Stomach (tissue), 8 donors: ENCODE measurements at regions not wholly inside any gene's neighbourhood (a gene's known extent, or its start where the extent isn't known, plus 50 kb on each side); places are given as distances from the start of the nearest gene placed in this dataset.

ENCODE experiments used
- DNase-seq, 2 donors: peaks; one replicate each; pipeline versions ENCODE4 v3.0.0 to v3.0.0-alpha.2; 2013 to 2019
- H3K27ac ChIP-seq, 5 donors: fragments of 200-600 bp in 4 of 5; sonication (generic) in 4 of 5; one replicate each; pipeline ENCODE4 v1.5.1; 2013 to 2019; ENCODE audit warnings: mild to moderate bottlenecking in 1 of 5, moderate library complexity in 1 of 5
- H3K27me3 ChIP-seq, 3 donors: fragments of 200-600 bp; sonication (generic); one replicate each; pipeline ENCODE4 v1.5.1; 2017 to 2019; ENCODE audit warnings: mixed run types in 1 of 3
- H3K36me3 ChIP-seq, 4 donors: fragments of 200-600 bp; sonication (generic); 1 replicate in 3 of 4; 2 replicates in 1 of 4; pipeline ENCODE4 v1.5.1; 2016 to 2019
- H3K4me1 ChIP-seq, 4 donors: fragments of 200-600 bp; sonication (generic); one replicate each; pipeline ENCODE4 v1.5.1; 2016 to 2019
- H3K4me3 ChIP-seq, 4 donors: fragments of 200-600 bp; sonication (generic) in 3 of 4; one replicate each; pipeline ENCODE4 v1.5.1; 2016 to 2019; ENCODE audit warnings: mild to moderate bottlenecking in 1 of 4
- H3K9me3 ChIP-seq, 4 donors: fragments of 200-600 bp; sonication (generic); one replicate each; pipeline ENCODE4 v1.5.1; 2016 to 2019
- EP300 ChIP-seq: sonication (generic); formaldehyde crosslinking; IDR thresholded peaks from one replicate; pipeline ENCODE4 v1.6.1; 2017; ENCODE audit warnings: antibody characterized with exemption
- POLR2A ChIP-seq, 4 donors: fragments of 450-650 bp; IDR thresholded peaks; one replicate each; pipeline ENCODE4 v1.6.1; 2016; ENCODE audit warnings: antibody characterized with exemption in 4 of 4, control low read depth in 2 of 4, mild to moderate bottlenecking in 1 of 4, moderate library complexity in 1 of 4
- POLR2AphosphoS5 ChIP-seq, 3 donors: sonication (generic); formaldehyde crosslinking; IDR thresholded peaks; one replicate each; pipeline ENCODE4 v1.6.1; 2016; ENCODE audit warnings: antibody characterized with exemption in 3 of 3
- WGBS, 5 donors: extraction: QIAGEN DNeasy Blood & Tissue Kit in 3 of 5; methylation state at CpG; one replicate each; pipeline versions ENCODE4 v1.1.5 to v1.1.7; 2013 to 2018; 5-methylcytosine and 5-hydroxymethylcytosine counted together
- intact Hi-C: fragments of 100-400 bp; cut with DNase I; formaldehyde crosslinking; loops from one replicate; pipeline ENCODE4 v1.15.1; 2023; ENCODE audit warnings: low total_unique reads
- TF ChIP-seq, protein P1 (sequence below), 7 experiments: fragments of 450-650 bp in 4 of 7; fragments of 200-600 bp in 3 of 7; sonication (generic) in 3 of 7; IDR thresholded peaks; one replicate each; pipeline ENCODE4 v1.5.1; 2016 to 2019; ENCODE audit warnings: antibody characterized with exemption in 7 of 7, control low read depth in 2 of 7, mild to moderate bottlenecking in 1 of 7
- donor health status: healthy with polysubstance abuse.
- donor health status: Bipolar disorder and iron deficiency.
- donor health status: healthy.

DNA sequence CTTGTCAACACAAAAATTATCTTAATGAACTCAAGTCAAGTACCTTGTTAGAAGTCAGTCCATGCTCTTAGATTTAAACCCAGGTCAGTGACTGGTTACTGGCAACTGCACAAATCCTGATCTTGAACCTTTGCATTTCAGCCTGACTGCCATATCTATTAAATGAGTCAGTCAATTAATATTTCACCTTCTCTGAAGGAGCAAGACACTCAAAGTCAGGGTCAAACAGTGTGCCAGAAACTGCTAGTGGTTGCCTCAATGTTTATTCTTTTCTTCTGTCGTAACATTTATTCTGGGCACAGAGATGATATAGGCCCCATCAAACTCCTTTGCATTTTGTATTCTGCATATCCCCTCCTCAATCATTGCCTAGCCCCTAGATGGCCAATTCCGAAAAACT, 193.9 kb upstream of the MOCS1 start:
- Histone ChIP-seq H3K4me3 (no peak overlapping the region), H3K9me3 (no peaks in the 10 kb centered on the region), H3K27ac (no peak overlapping the region), H3K4me1 (no peaks in the 10 kb centered on the region), H3K27me3 (no peaks in the 10 kb centered on the region), H3K36me3 (no peaks in the 10 kb centered on the region)
- intact Hi-C loops: no loop called here
- no peak for DNase-seq
- WGBS, 5 donors: 61 to 87% (median 79%) methylated on average over 2 of the region's 2 CpGs
- no peak for TF ChIP-seq POLR2A (IDR thresholded peaks at IDR 0.05)
- no peak for TF ChIP-seq POLR2AphosphoS5 (IDR thresholded peaks at IDR 0.05)
- TF ChIP-seq EP300: no peak
- TF ChIP-seq, protein P1, sequence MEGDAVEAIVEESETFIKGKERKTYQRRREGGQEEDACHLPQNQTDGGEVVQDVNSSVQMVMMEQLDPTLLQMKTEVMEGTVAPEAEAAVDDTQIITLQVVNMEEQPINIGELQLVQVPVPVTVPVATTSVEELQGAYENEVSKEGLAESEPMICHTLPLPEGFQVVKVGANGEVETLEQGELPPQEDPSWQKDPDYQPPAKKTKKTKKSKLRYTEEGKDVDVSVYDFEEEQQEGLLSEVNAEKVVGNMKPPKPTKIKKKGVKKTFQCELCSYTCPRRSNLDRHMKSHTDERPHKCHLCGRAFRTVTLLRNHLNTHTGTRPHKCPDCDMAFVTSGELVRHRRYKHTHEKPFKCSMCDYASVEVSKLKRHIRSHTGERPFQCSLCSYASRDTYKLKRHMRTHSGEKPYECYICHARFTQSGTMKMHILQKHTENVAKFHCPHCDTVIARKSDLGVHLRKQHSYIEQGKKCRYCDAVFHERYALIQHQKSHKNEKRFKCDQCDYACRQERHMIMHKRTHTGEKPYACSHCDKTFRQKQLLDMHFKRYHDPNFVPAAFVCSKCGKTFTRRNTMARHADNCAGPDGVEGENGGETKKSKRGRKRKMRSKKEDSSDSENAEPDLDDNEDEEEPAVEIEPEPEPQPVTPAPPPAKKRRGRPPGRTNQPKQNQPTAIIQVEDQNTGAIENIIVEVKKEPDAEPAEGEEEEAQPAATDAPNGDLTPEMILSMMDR (IDR thresholded peaks at IDR 0.05): no peak

DNA sequence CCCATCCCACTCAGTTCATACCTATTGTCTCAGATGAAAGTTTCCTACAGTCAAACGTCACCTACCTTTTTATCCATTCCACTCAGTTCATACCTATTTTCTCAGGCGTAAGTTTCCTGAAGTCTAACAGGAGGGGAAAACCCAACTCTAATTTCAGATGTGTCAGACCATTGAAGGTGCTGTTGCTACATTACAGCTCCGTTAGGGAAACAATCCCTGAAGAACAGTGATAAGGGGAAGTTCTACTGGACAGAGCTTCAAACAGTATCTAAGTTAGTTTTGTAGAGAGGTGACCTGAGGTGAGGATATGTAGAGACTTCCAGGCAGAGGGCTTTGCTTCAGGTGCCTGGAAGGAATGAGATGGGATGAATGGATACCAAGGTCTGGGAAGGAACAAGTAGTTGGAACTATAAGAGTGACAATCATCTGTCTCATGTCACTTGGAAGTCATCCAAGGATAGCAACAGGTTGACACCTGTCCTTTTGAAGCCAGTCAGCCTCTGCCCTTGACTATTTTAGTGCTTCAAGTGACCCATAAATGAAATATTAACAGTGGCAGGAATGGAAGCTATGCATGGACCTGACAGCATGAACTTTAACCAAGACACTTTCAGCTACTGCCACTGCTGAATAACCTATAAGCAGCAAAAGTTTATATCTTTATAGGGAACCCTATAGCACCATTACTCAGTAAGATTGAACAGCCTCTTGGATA, 191.6 kb upstream of the MOCS1 start:
- Histone ChIP-seq H3K9me3 (no peaks in the 10 kb centered on the region), H3K27me3 (no peaks in the 10 kb centered on the region), H3K4me3 (no peak overlapping the region), H3K27ac (no peak overlapping the region), H3K36me3 (no peaks in the 10 kb centered on the region), H3K4me1 (no peaks in the 10 kb centered on the region)
- intact Hi-C loops: no loop called here
- 65 to 77% (median 71%) methylated on average over 3 of the region's 3 CpGs for WGBS, 5 donors
- TF ChIP-seq EP300: no peak
- TF ChIP-seq POLR2A (IDR thresholded peaks at IDR 0.05): no peak
- TF ChIP-seq POLR2AphosphoS5 (IDR thresholded peaks at IDR 0.05): no peak
- TF ChIP-seq, protein P1 (IDR thresholded peaks at IDR 0.05): no peak
- no peak for DNase-seq

DNA sequence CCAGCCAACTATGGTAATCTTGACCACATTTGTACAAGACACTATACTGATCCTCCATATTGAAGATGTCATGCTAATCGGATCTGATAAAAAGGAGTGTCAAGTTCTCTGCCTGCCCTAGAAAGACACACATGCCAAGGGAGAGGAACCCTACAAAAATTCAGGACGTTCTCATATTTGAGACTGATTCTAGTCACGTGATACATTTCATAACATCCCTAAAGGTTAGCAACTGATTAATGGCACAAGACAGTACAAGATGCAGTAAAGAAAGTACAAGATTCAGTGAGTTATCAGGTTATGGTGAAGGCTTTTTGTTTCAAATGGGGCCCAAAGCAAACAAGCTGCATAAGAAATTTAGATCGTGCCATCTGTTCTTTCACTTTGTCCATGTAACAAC, 190.7 kb upstream of the MOCS1 start:
- TF ChIP-seq POLR2A (IDR thresholded peaks at IDR 0.05) (no peak), EP300 (no peak), POLR2AphosphoS5 (IDR thresholded peaks at IDR 0.05) (no peak)
- TF ChIP-seq, protein P1 (IDR thresholded peaks at IDR 0.05): no peak

DNA sequence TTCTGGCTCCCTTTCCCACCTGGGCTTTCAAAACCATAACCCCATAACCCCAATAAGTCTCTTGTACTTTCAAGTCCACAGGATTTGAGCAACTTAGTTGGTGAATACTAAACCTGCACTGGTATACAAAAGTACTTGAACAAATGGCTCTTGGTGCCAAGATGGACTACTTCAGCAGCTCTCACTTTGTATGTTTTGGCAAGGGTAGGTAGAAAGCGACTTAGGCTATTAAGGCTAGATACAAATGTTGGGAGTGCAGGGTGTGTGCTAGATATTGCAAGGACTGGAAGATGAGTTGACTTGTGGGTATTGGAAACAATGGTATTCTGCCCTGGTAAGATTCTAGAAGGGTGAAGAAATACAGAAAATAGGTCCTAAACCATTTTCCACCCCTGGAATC, 182.6 kb upstream of the MOCS1 start:
- no peak overlapping the region for H3K27ac ChIP-seq
- intact Hi-C loops: no loop called here
- no peak for TF ChIP-seq POLR2AphosphoS5 (IDR thresholded peaks at IDR 0.05)
- TF ChIP-seq, protein P1 (IDR thresholded peaks at IDR 0.05): no peak
- no peak for TF ChIP-seq POLR2A (IDR thresholded peaks at IDR 0.05)
- TF ChIP-seq EP300: no peak
- H3K4me3 ChIP-seq: no peak overlapping the region
- no peaks in the 10 kb centered on the region for H3K36me3 ChIP-seq
- no peaks in the 10 kb centered on the region for H3K9me3 ChIP-seq
- H3K4me1 ChIP-seq: no peaks in the 10 kb centered on the region
- DNase-seq: no peak
- H3K27me3 ChIP-seq: no peaks in the 10 kb centered on the region
- 0 to 38% (median 0%) methylated on average over 1 of the region's 1 CpG for WGBS, 5 donors

More for the DNA sequence above, 190.7 kb upstream of the MOCS1 start:
- DNase-seq: no peak
- Histone ChIP-seq H3K4me3 (no peak overlapping the region), H3K4me1 (no peaks in the 10 kb centered on the region), H3K36me3 (no peaks in the 10 kb centered on the region), H3K27me3 (no peaks in the 10 kb centered on the region), H3K27ac (no peak overlapping the region), H3K9me3 (no peaks in the 10 kb centered on the region)
- 78 to 86% (median 82%) methylated on average over 4 of the region's 4 CpGs for WGBS, 5 donors
- intact Hi-C loops: no loop called here
